GM12865 (cell line): ENCODE measurements at regions not wholly inside any gene's neighbourhood (a gene's known extent, or its start where the extent isn't known, plus 50 kb on each side); places are given as distances from the start of the nearest gene placed in this dataset.

Source experiments
- DNase-seq: peaks from one replicate; pipeline ENCODE4 v3.0.0; 2010; ENCODE audit warnings: low read depth
- H3K4me3 ChIP-seq: 2 replicates; pipeline ENCODE4 v1.5.1; 2011; ENCODE audit warnings: mild to moderate bottlenecking, low read depth, low read length, control low read depth
- TF ChIP-seq, protein P1 (sequence below): IDR thresholded peaks from 2 replicates; pipeline ENCODE4 v1.5.1; 2011; ENCODE audit warnings: low read length, control low read depth, low read depth, inconsistent platforms; ENCODE audit not compliant: insufficient read depth; ENCODE audit errors: missing control alignments

DNA sequence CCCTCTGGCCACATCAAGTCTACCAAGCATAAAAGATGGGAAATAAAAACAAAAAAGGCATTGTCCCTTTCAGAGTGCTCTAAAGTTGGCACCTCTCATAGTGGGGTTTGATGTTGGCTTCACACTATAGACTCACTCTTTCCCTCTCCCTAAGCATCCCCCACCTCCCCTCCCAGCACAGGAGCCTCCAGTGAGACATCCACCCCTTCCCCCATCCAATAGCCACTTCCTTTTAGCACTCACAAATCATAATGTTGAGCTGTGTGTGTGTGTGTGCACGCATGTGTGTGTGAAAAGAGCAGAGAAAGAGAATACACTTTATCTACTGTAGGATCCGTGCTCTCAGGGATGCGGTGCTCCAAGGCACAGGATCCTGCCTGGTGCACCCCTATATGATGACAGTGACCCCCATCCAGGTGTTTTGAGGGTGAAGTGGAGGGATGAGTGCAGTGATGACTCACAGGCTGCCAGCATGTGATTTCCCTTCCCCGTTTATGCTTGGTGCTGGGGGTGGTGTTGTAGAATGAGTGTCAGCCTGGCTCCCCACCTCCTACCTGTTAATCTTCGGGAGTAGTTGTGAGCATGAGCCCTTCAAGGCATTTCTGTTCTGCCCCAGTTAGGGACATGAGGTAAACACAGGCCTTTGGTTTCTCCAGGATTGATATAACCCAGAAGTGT is 235.2 kb upstream of the B3GAT1 start:
- no peak for DNase-seq
- no peak overlapping the region for H3K4me3 ChIP-seq
- TF ChIP-seq, protein P1, sequence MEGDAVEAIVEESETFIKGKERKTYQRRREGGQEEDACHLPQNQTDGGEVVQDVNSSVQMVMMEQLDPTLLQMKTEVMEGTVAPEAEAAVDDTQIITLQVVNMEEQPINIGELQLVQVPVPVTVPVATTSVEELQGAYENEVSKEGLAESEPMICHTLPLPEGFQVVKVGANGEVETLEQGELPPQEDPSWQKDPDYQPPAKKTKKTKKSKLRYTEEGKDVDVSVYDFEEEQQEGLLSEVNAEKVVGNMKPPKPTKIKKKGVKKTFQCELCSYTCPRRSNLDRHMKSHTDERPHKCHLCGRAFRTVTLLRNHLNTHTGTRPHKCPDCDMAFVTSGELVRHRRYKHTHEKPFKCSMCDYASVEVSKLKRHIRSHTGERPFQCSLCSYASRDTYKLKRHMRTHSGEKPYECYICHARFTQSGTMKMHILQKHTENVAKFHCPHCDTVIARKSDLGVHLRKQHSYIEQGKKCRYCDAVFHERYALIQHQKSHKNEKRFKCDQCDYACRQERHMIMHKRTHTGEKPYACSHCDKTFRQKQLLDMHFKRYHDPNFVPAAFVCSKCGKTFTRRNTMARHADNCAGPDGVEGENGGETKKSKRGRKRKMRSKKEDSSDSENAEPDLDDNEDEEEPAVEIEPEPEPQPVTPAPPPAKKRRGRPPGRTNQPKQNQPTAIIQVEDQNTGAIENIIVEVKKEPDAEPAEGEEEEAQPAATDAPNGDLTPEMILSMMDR: no peak

DNA sequence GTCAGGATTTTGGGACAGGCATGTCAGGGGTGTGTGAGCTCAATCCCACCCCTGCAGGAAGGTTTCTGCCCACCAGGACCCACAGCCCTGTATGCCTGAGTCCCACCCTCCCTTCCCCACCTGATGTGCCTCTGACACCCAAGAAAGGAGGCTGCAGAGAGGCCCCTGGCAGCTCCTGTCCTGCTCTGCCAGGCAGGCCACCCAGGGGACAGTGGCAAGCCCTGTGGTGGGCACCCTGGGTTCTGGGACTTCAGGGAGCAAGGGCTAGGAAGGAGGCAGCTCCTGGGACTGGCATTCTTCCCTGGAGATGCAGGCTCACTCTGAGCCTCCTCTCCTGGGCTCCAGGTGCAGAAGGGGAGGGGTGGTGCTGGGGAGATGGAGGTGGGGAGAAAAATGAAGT is 234.5 kb upstream of the B3GAT1 start:
- no peak overlapping the region for H3K4me3 ChIP-seq
- DNase-seq: no peak
- TF ChIP-seq, protein P1: no peak

DNA sequence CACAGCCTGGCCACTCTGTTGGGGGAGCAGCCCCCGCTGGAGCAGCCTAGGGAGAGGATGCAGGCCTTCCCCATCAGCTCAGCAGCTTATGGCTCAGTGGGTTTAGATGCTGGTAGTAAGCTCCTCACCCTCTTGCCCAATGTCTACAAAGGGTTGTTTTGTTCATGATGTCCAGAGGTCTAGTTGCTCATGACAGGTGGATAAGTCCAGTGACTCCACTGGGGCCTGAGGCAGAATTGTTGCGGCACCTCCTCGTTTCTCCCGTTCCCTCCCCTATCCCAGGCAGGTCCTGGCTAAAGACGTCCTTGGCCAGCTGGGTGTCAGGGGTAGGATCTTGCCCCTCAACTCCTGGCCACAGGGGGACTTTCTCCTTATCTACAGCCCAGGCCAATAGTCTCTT is 233.5 kb upstream of the B3GAT1 start:
- TF ChIP-seq, protein P1: no peak
- no peak for DNase-seq
- no peak overlapping the region for H3K4me3 ChIP-seq

DNA sequence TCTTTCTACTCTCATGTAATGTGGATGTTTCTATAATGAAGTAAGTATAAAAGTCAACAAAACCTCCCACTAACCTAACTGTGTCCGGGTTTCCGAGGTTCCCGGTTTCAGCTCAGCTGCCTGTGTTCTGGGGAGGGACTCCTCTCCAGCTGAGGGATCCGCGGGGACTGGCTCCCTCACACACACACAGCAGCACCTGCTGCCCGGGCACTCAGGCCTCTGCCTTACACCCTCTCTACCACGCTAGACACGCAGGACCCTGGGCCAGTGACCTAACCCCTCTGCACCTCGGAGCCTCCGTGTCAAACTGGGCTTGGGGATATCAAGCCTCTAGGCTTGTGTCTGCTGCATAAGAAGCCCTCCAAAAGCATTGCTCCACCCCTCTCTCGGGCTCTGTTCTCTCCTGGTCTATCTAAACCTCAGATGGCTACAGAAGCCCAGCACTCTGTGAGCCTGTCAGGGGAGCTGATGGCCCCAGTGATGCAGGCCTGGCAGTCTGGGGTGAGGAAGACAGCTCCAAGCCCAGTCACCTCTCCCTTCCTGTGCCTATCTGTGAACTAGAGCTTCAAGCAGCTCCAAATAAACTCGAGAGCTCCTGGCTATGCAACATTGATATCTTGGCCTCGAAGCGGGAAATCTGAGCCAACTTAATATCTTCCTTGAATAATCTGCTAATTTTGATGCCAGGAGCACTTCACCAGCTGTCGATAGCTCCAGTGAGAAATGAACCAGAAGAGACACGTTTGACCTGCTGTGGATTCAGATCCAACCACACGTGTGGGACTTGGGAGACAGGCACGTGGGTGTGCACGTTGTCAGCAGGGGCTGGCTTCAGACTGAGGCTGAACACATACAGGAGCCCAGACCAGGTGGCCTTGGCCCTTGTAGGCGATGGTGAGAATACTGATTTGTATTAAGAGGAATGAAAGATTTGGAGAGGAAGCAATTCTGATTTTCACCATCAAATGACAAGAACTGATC is 232.7 kb upstream of the B3GAT1 start:
- TF ChIP-seq, protein P1: no peak
- no peak overlapping the region for H3K4me3 ChIP-seq
- no peak for DNase-seq

DNA sequence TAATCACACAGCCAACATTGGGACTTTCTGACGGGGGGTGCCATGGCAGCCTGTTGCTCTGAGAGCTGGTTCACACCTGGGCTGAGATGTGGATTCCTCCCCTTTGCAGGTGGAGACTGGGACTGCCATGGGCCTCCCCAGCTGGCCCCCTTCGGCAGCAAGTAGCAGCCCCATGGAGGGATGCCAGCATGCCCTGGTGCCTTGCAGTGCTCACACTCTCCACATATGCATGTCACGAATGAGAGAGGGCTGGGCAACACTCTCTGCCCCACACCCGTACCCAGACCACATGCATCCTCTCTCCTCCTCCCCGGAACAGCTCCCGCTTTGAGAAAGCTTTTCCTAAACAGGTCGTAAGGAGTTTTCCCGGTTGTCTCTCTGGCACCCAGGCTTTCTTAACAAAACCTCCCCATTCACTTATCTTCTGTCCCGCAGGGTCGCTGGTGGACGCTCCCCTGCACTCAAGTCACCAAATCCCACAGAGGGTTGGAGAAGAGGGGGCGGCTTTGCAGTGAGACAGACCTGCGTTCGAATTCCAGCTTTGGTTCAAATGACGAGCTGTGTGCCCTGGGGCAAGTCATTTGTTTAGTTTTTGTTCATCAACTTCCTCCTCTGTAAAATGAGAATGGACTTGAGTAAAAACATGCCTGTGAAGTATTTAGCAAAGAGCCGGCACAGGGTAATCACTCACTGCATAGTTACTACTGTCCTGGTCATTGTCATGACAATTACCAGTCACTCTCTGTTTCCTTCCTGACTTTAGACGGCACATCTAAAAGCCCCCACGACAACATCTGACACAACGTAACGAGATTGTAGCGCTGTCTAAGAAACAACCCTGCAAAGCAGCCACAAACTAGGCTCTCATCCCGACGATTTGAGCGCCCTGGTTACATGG is 231.3 kb upstream of the B3GAT1 start:
- TF ChIP-seq, protein P1: no peak
- DNase-seq: no peak
- no peak overlapping the region for H3K4me3 ChIP-seq

DNA sequence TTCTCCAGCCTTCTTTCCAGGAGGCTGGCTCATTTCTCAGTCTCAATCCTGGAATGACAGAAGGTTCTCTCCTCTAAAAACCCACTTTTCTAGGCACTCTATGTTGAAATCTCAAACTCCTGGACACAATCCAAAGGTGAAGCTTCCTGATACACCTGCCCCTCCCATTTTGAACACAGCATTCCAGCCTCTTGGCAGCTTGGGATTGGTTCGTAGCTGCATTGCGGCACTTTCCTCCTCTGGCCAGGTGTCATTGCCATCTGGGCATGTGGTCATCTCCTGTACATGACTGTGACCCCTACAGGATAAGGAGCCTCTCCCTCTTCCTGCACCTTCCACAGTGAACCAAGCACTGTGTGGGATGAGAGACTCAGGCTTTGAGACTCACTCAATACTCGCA is 230.2 kb upstream of the B3GAT1 start:
- DNase-seq: no peak
- TF ChIP-seq, protein P1: no peak
- H3K4me3 ChIP-seq: no peak overlapping the region
